SU-DHL-6 (cell line): ENCODE measurements at regions not wholly inside any gene's neighbourhood (a gene's known extent, or its start where the extent isn't known, plus 50 kb on each side); places are given as distances from the start of the nearest gene placed in this dataset.

Source experiments
- H2AFZ ChIP-seq: fragments of 200-600 bp; sonication (generic); 2 replicates; pipeline ENCODE4 v1.6.1; 2014; ENCODE audit warnings: low read depth, mild to moderate bottlenecking, moderate library complexity, mixed read lengths, antibody characterized with exemption, low read length; ENCODE audit not compliant: severe bottlenecking
- H3F3A ChIP-seq: fragments of 200-600 bp; shearing (Covaris generic); 2 replicates; pipeline ENCODE4 v1.6.0; 2016; ENCODE audit warnings: antibody characterized with exemption, mild to moderate bottlenecking; ENCODE audit not compliant: insufficient read depth
- H3K27ac ChIP-seq: fragments of 200-600 bp; sonication (generic); 2 replicates; pipeline ENCODE4 v1.5.1; 2016; ENCODE audit warnings: low read depth, mild to moderate bottlenecking, low read length, moderate library complexity, mixed read lengths
- H3K27me3 ChIP-seq: fragments of 200-600 bp; sonication (generic), shearing (Covaris generic); 2 replicates; pipeline ENCODE4 v1.6.0; 2014; ENCODE audit warnings: mild to moderate bottlenecking, low read length
- H3K36me3 ChIP-seq: fragments of 200-600 bp; sonication (generic); 2 replicates; pipeline ENCODE4 v1.6.1; 2014; ENCODE audit warnings: mild to moderate bottlenecking, low read length, mixed read lengths
- H3K4me2 ChIP-seq: fragments of 300-600, 200-600 bp; shearing (Covaris generic), sonication (generic); 2 replicates; pipeline ENCODE4 v1.6.0; 2014; ENCODE audit warnings: low read length, low read depth, mild to moderate bottlenecking; ENCODE audit not compliant: poor library complexity, severe bottlenecking
- H3K4me3 ChIP-seq: fragments of 200-600 bp; sonication (generic); 2 replicates; pipeline ENCODE4 v1.5.1; 2014; ENCODE audit warnings: antibody characterized with exemption, low read length, mild to moderate bottlenecking, mixed read lengths; ENCODE audit not compliant: insufficient read depth, poor library complexity, severe bottlenecking
- H3K79me2 ChIP-seq: fragments of 200-600 bp; sonication (generic); 2 replicates; pipeline ENCODE4 v1.6.1; 2014; ENCODE audit warnings: mild to moderate bottlenecking, low read length, moderate library complexity; ENCODE audit not compliant: insufficient read depth
- H3K9ac ChIP-seq: fragments of 200-600 bp; sonication (generic); 2 replicates; pipeline ENCODE4 v1.7.0; 2014; ENCODE audit warnings: mild to moderate bottlenecking, low read length
- H3K9me2 ChIP-seq: fragments of 200-600 bp; sonication (generic); replicated peaks from 2 replicates; pipeline ENCODE4 v1.6.1; 2014; ENCODE audit warnings: low read length; ENCODE audit not compliant: insufficient read depth
- H3K9me3 ChIP-seq: fragments of 200-600 bp; sonication (generic); 2 replicates; pipeline ENCODE4 v1.6.1; 2014; ENCODE audit warnings: low read length, mixed read lengths; ENCODE audit not compliant: insufficient read depth
- H4K20me1 ChIP-seq: fragments of 200-600 bp; sonication (generic); 2 replicates; pipeline ENCODE4 v1.6.1; 2014; ENCODE audit warnings: low read depth, mild to moderate bottlenecking, antibody characterized with exemption, low read length, moderate library complexity, mixed read lengths
- CTCF ChIP-seq: fragments of 200-600 bp; sonication (generic); IDR thresholded peaks from one replicate; pipeline ENCODE4 v1.5.1; 2017; ENCODE audit warnings: antibody characterized with exemption, mild to moderate bottlenecking, low read length, moderate library complexity; ENCODE audit not compliant: insufficient read depth, poor library complexity, severe bottlenecking
- EZH2phosphoT487 ChIP-seq: fragments of 200-600 bp; sonication (generic), shearing (Covaris generic); conservative IDR thresholded peaks from 2 replicates; pipeline ENCODE4 v1.6.1; 2018; ENCODE audit warnings: mild to moderate bottlenecking, antibody characterized with exemption, low read length, moderate library complexity, mixed read lengths

DNA sequence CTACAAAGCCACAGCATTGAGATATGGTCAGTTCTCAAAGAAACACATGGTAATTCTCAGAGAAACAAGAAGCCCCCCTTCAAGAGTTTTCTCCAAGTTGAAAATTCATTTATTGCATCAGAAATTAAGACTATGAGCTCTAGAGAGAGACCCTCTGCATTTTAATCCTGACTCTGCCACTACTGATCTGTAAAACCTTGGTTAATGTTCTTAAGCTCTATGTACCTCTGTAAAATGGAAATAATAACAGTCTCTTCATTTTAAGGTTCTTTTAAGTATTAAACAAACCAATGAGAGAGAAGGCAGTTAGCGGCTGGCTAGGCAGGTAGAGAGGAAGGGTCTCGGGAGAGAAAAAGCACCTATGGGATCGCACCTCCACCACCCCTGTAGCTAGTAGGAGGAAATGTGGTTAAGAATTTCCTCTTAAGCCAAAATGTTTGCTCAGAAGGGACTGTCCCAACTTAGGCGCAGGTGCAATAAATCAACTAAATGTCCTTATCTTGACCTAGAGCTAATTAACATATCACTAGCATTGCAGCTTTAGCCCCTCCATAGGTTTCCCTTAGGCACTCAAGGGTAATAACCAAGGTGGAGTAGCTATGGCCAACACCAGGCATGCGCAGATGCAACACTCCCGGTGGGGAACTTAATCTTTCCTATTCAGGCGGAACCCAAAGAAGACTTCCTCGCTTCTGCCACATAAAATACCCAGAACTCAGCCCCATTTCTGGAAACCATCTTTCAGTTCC lies 1685.4 kb downstream of the MRPL39 start:
- Histone ChIP-seq H3K9me3 (no peaks in the 10 kb centered on the region), H3K27ac (peak overlapping the region; percentile 22; the same call in 1 of the 2 replicates), H3K36me3 (no peaks in the 10 kb centered on the region), H3K9ac (no peak overlapping the region), H3F3A (no peaks in the 10 kb centered on the region), H3K27me3 (no peaks in the 10 kb centered on the region), H2AFZ (peak overlapping the region; percentile 47), H3K4me3 (no peak overlapping the region), H3K79me2 (no peaks in the 10 kb centered on the region), H4K20me1 (no peaks in the 10 kb centered on the region), H3K9me2 (no peaks in the 10 kb centered on the region), H3K4me2 (no peak overlapping the region)
- TF ChIP-seq CTCF, result no peak
- no peak for TF ChIP-seq EZH2phosphoT487

GRCh38 chr21:23900727-23901126 lies 1706.6 kb downstream of the MRPL39 start:
- no peak overlapping the region for H3K9ac ChIP-seq
- H3K9me3 ChIP-seq, result peaks cover 7% of the 10 kb centered on the region
- no peaks in the 10 kb centered on the region for H3F3A ChIP-seq
- no peak overlapping the region for H3K27ac ChIP-seq
- H3K9me2 ChIP-seq, result no peaks in the 10 kb centered on the region
- H3K79me2 ChIP-seq, result no peaks in the 10 kb centered on the region
- no peak overlapping the region for H3K4me3 ChIP-seq
- no peak overlapping the region for H2AFZ ChIP-seq
- no peak overlapping the region for H3K4me2 ChIP-seq
- H3K36me3 ChIP-seq, result no peaks in the 10 kb centered on the region
- no peaks in the 10 kb centered on the region for H4K20me1 ChIP-seq
- H3K27me3 ChIP-seq, result no peaks in the 10 kb centered on the region
- TF ChIP-seq EZH2phosphoT487, result no peak
- TF ChIP-seq CTCF, result no peak

GRCh38 chr21:23899561-23899960 lies 1707.7 kb downstream of the MRPL39 start:
- Histone ChIP-seq H3K9ac (no peak overlapping the region), H3K36me3 (no peaks in the 10 kb centered on the region), H3K9me2 (no peaks in the 10 kb centered on the region), H3K4me3 (no peak overlapping the region), H3K79me2 (no peaks in the 10 kb centered on the region), H4K20me1 (no peaks in the 10 kb centered on the region), H3K27me3 (no peaks in the 10 kb centered on the region), H3F3A (no peaks in the 10 kb centered on the region), H3K27ac (no peak overlapping the region), H3K4me2 (no peak overlapping the region), H2AFZ (no peak overlapping the region), H3K9me3 (peaks cover 7% of the 10 kb centered on the region)
- no peak for TF ChIP-seq EZH2phosphoT487
- no peak for TF ChIP-seq CTCF
